ENCODE measurements at regions not wholly inside any gene's neighbourhood (a gene's known extent, or its start where the extent isn't known, plus 50 kb on each side); places are given as distances from the start of the nearest gene placed in this dataset.

DNA sequence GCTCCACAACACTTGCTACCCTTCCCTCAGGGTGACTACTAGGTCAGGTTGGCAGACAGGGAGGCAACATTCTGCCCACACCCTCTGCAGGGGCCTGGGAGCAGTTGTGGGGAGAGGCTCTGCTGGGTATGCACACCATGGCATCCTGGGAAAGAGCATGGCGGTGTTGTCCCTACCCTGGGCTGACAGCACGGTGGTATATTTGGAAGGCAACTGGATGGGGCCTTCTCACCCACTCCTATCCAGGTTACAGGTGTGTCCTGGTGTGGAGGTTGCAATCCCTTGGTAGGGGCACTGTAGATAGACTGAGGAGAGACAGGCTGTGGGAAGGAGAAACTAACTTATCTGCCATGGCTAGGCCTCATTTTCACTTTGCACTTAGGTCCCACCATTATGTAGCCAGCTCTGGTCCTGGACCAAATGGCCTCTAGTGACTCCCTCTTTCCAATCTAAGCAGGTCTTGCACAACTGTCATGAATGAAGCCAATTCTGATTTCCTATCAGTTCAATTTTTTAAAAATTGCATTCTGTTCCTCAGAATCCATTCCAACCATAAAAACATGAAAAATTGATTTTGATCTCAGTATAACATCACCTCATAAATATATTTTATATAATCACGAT, 54.0 kb upstream of the CD44 start:
- H3K9me3 ChIP-seq, result no peaks in the 10 kb centered on the region
- TF ChIP-seq POLR2AphosphoS5 (IDR thresholded peaks at IDR 0.05; ENCODE audit: insufficient read depth in 1 of 2, low read depth in 1 of 2), result no peak
- TF ChIP-seq, protein P1, sequence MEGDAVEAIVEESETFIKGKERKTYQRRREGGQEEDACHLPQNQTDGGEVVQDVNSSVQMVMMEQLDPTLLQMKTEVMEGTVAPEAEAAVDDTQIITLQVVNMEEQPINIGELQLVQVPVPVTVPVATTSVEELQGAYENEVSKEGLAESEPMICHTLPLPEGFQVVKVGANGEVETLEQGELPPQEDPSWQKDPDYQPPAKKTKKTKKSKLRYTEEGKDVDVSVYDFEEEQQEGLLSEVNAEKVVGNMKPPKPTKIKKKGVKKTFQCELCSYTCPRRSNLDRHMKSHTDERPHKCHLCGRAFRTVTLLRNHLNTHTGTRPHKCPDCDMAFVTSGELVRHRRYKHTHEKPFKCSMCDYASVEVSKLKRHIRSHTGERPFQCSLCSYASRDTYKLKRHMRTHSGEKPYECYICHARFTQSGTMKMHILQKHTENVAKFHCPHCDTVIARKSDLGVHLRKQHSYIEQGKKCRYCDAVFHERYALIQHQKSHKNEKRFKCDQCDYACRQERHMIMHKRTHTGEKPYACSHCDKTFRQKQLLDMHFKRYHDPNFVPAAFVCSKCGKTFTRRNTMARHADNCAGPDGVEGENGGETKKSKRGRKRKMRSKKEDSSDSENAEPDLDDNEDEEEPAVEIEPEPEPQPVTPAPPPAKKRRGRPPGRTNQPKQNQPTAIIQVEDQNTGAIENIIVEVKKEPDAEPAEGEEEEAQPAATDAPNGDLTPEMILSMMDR (IDR thresholded peaks at IDR 0.05), result no peak
- TF ChIP-seq POLR2A (IDR thresholded peaks at IDR 0.05), result no peak
- no peak overlapping the region for H3K27ac ChIP-seq
- intact Hi-C loops (cut with DNase I), result no loop called here
- H3K27me3 ChIP-seq, result no peaks in the 10 kb centered on the region
- DNase-seq (ENCODE audit: extremely low spot score in 2 of 2), result peak in 1 of 2 donors; percentile 81
- no peak overlapping the region for H3K4me3 ChIP-seq
- H3K4me1 ChIP-seq, result peaks cover 61% of the 10 kb centered on the region
- H3K36me3 ChIP-seq, result no peaks in the 10 kb centered on the region

DNA sequence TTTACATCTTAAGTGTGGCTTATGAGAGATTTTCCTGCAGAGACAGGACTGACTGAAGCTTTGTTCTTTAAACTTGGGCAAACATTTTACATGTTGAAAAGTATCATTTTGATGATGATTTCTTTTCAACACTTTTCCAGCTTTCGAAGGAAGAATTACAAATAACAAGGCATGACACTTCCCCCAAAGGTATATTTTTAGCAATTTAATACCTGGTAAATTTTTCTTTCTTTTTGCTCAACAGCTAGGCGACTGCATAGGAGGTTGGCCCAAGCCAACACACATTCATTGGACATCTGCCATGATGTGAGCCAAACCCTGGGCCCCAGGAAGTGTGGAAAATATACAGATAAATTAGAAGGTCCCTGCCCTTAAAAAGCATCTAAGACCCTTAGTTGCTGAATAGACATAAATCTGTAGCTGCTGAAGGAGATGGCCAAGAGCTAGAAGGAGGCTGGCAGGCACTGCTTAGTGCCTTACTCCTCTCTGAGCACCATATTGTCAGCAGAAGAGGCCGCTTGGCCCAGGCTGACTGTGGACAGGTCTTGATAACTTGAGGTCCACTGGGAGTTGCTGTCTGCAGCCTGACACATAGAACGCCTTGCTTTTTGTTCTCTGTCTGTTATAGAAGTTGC, 53.3 kb upstream of the CD44 start:
- peaks cover 61% of the 10 kb centered on the region for H3K4me1 ChIP-seq
- no peak overlapping the region for H3K27ac ChIP-seq
- H3K27me3 ChIP-seq, result no peaks in the 10 kb centered on the region
- no peak for TF ChIP-seq POLR2A (IDR thresholded peaks at IDR 0.05)
- TF ChIP-seq POLR2AphosphoS5 (IDR thresholded peaks at IDR 0.05; ENCODE audit: insufficient read depth in 1 of 2, low read depth in 1 of 2), result no peak
- TF ChIP-seq, protein P1 (IDR thresholded peaks at IDR 0.05), result no peak
- intact Hi-C loops (cut with DNase I), result no loop called here
- H3K36me3 ChIP-seq, result no peaks in the 10 kb centered on the region
- no peak overlapping the region for H3K4me3 ChIP-seq
- peak in 1 of 2 donors; percentile 85 for DNase-seq (ENCODE audit: extremely low spot score in 2 of 2)
- H3K9me3 ChIP-seq, result no peaks in the 10 kb centered on the region

DNA sequence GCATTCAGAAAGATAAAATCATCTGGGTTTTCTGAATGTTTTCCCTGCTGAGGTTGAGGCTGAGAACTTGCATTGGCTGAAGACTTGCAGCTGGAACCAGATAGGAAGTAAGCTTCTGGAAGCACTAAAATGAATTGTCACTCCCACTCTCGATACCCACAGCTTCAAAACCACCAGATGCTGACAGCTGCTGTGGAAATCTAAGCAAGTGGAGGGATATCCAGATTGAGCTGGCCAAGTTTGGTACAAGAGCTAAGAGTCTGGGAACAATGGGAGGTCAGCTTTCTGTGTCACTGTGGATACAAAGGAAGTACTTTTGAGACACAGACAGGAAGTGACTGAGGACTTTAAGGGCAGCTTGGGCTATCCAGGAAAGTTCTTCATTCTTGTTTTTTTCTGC, 51.3 kb upstream of the CD44 start:
- intact Hi-C loops (cut with DNase I), result no loop called here
- no peaks in the 10 kb centered on the region for H3K27me3 ChIP-seq
- H3K36me3 ChIP-seq, result no peaks in the 10 kb centered on the region
- no peaks in the 10 kb centered on the region for H3K9me3 ChIP-seq
- TF ChIP-seq POLR2A (IDR thresholded peaks at IDR 0.05), result no peak
- TF ChIP-seq POLR2AphosphoS5 (IDR thresholded peaks at IDR 0.05; ENCODE audit: insufficient read depth in 1 of 2, low read depth in 1 of 2), result no peak
- TF ChIP-seq, protein P1 (IDR thresholded peaks at IDR 0.05), result no peak
- no peak overlapping the region for H3K4me3 ChIP-seq
- H3K27ac ChIP-seq, result peak overlapping the region; percentile 37
- peak; percentile 9 to 86 for DNase-seq (ENCODE audit: extremely low spot score in 2 of 2)
- H3K4me1 ChIP-seq, result peaks cover 53% of the 10 kb centered on the region

DNA sequence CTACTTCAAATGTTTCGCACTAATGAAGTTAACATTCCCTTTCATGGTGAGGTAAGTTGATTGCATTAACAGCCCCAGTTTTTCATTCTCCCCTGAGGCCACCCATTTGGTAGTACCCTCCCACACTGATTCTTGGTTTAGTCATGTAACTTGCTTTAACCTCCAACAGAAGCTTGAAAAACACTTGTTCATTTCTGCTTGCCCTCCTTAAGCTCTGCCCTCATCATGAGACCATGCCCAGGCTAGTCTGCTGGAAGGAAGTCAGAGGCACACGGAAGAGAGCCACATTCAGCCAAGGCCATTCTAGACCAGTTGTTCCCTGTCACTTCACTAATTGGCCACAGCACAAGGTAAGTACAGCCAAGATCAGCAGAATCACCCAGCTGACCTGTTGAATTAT, 50.7 kb upstream of the CD44 start:
- no peaks in the 10 kb centered on the region for H3K9me3 ChIP-seq
- intact Hi-C loops (cut with DNase I), result no loop called here
- no peaks in the 10 kb centered on the region for H3K27me3 ChIP-seq
- H3K4me1 ChIP-seq, result peaks cover 47% of the 10 kb centered on the region
- peak; percentile 74 to 79 for DNase-seq (ENCODE audit: extremely low spot score in 2 of 2)
- TF ChIP-seq, protein P1 (IDR thresholded peaks at IDR 0.05), result no peak
- no peak for TF ChIP-seq POLR2A (IDR thresholded peaks at IDR 0.05)
- TF ChIP-seq POLR2AphosphoS5 (IDR thresholded peaks at IDR 0.05; ENCODE audit: insufficient read depth in 1 of 2, low read depth in 1 of 2), result no peak
- H3K36me3 ChIP-seq, result no peaks in the 10 kb centered on the region
- peak overlapping the region; percentile 37 for H3K27ac ChIP-seq
- H3K4me3 ChIP-seq, result no peak overlapping the region

DNA sequence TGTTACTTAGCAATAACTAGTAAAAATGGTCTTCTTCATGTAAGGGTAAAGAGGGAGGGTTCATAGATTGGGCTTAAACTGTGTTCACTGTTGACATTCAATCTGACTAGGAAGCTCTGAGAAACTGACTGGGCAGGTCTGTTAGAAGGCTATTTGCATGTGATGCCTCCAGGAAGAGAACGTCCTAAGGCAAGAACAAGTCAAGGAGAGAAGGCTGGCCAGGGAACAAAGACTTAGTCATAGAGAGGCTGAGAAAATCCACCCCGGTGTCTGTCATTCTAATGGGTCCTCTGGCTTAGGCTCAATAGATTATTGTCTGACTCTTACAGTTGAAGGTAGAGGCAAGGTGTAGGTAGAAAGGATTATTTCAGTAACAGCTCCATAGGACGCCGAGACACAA, 50.3 kb upstream of the CD44 start:
- no peaks in the 10 kb centered on the region for H3K9me3 ChIP-seq
- no peak overlapping the region for H3K27ac ChIP-seq
- H3K4me3 ChIP-seq, result no peak overlapping the region
- intact Hi-C loops (cut with DNase I), result no loop called here
- DNase-seq (ENCODE audit: extremely low spot score in 2 of 2), result peak; percentile 67 to 81
- H3K27me3 ChIP-seq, result no peaks in the 10 kb centered on the region
- H3K36me3 ChIP-seq, result no peaks in the 10 kb centered on the region
- peaks cover 43% of the 10 kb centered on the region for H3K4me1 ChIP-seq
- TF ChIP-seq POLR2A (IDR thresholded peaks at IDR 0.05) (no peak), POLR2AphosphoS5 (IDR thresholded peaks at IDR 0.05; ENCODE audit: insufficient read depth in 1 of 2, low read depth in 1 of 2) (peak in 1 of 2 donors; percentile 49)
- TF ChIP-seq, protein P1 (IDR thresholded peaks at IDR 0.05), result no peak

Data from vagina (tissue), 2 donors.